MCF 10A (cell line): ENCODE measurements at regions not wholly inside any gene's neighbourhood (a gene's known extent, or its start where the extent isn't known, plus 50 kb on each side); places are given as distances from the start of the nearest gene placed in this dataset.

Source experiments
- BruUV-seq: library from RNA; stranded (reverse); fragments of 400-500 nt; replicated peaks from 2 replicates; lab custom pipeline; 2021; lab: Mats Ljungman, UMichigan
- CTCF ChIA-PET: fragments of 300-600 bp; sonication (Branson Sonifier 250); formaldehyde crosslinking; extraction: SDS; loops from one replicate; lab custom pipeline; 2021; ENCODE audit warnings: antibody characterized with exemption, inconsistent platforms; lab: Yijun Ruan, JAX
- POLR2A ChIA-PET: fragments of 300-600, 350-650 bp; sonication (Branson Sonifier 250); formaldehyde crosslinking; extraction: SDS; loops from one replicate; lab custom pipeline; 2020; ENCODE audit warnings: antibody characterized with exemption, inconsistent platforms; lab: Yijun Ruan, JAX
- DNase-seq: peaks from one replicate; pipeline ENCODE4 v3.0.0-alpha.2; 2018; ENCODE audit not compliant: unreplicated experiment
- H3K27ac Mint-ChIP-seq: one replicate; pipeline ENCODE4 v1.8.0; 2022; ENCODE audit warnings: mild to moderate bottlenecking, low read depth, mixed read lengths; ENCODE audit not compliant: unreplicated experiment
- H3K27me3 Mint-ChIP-seq: one replicate; pipeline ENCODE4 v1.8.0; 2022; ENCODE audit warnings: mixed read lengths; ENCODE audit not compliant: insufficient read depth, unreplicated experiment
- H3K36me3 Mint-ChIP-seq: one replicate; pipeline ENCODE4 v1.8.0; 2022; ENCODE audit warnings: mild to moderate bottlenecking, moderate library complexity, mixed read lengths; ENCODE audit not compliant: insufficient read depth, unreplicated experiment
- H3K4me1 Mint-ChIP-seq: one replicate; pipeline ENCODE4 v1.8.0; 2022; ENCODE audit warnings: mixed read lengths; ENCODE audit not compliant: insufficient read depth, unreplicated experiment
- H3K4me3 Mint-ChIP-seq: one replicate; pipeline ENCODE4 v1.8.0; 2022; ENCODE audit warnings: mild to moderate bottlenecking, moderate library complexity, mixed read lengths; ENCODE audit not compliant: unreplicated experiment
- H3K9me3 Mint-ChIP-seq: one replicate; pipeline ENCODE4 v1.8.0; 2022; ENCODE audit warnings: mixed read lengths; ENCODE audit not compliant: unreplicated experiment
- intact Hi-C: fragments of 100-400 bp; cut with micrococcal nuclease; formaldehyde crosslinking; loops from 2 replicates; pipeline ENCODE4 v1.14.1; 2022
- TF ChIP-seq, protein P1 (sequence below): fragments of 200-600 bp; IDR thresholded peaks from one replicate; pipeline ENCODE4 v1.8.0; 2022; ENCODE audit warnings: antibody characterized with exemption, mild to moderate bottlenecking; ENCODE audit not compliant: unreplicated experiment

DNA sequence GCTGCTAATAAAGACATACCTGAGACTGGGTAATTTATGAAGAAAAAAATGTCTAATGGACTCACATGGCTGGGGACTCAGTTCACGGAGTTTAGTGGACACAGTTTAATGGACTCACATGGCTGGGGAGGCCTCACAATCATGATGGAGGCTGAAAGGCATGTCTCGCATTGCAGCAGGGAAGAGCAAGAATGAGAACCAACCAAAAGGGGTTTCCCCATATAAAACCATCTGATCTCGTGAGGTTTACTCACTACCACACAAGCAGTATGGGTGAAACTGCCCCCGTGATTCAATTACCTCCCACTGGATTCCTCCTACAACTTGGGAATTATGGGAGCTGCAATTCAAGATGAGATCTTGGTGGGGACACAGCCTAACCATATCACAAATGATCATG, 1181.2 kb downstream of the PCDH9 start:
- intact Hi-C loops = no loop called here
- H3K27me3 Mint-ChIP-seq = no peaks in the 10 kb centered on the region
- no peaks in the 10 kb centered on the region for H3K4me1 Mint-ChIP-seq
- H3K4me3 Mint-ChIP-seq = no peak overlapping the region
- POLR2A ChIA-PET = no interaction called here
- CTCF ChIA-PET = no interaction called here
- no TSS peak for BruUV-seq
- H3K27ac Mint-ChIP-seq = no peak overlapping the region
- TF ChIP-seq, protein P1, sequence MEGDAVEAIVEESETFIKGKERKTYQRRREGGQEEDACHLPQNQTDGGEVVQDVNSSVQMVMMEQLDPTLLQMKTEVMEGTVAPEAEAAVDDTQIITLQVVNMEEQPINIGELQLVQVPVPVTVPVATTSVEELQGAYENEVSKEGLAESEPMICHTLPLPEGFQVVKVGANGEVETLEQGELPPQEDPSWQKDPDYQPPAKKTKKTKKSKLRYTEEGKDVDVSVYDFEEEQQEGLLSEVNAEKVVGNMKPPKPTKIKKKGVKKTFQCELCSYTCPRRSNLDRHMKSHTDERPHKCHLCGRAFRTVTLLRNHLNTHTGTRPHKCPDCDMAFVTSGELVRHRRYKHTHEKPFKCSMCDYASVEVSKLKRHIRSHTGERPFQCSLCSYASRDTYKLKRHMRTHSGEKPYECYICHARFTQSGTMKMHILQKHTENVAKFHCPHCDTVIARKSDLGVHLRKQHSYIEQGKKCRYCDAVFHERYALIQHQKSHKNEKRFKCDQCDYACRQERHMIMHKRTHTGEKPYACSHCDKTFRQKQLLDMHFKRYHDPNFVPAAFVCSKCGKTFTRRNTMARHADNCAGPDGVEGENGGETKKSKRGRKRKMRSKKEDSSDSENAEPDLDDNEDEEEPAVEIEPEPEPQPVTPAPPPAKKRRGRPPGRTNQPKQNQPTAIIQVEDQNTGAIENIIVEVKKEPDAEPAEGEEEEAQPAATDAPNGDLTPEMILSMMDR = no peak
- DNase-seq = no peak
- no peaks in the 10 kb centered on the region for H3K36me3 Mint-ChIP-seq
- peaks cover 7% of the 10 kb centered on the region for H3K9me3 Mint-ChIP-seq

DNA sequence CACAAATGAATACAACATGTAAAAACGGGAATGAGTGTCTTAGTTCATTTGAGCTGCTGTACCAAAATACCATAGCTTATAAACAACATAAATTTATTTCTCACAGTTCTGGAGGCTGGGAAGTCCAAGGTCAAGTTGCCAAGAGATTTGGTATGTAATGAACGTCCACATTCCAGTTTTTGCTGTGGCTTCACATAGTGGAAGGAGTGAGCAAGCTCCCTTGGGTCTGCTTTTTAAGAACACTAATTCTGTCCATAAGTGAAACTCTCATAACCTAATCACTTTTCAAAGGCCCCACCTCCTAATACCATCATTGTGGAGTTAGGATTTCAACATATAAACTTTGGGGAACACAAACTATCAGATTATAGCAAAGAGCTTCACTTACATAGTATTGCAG, 1189.6 kb downstream of the PCDH9 start:
- H3K4me3 Mint-ChIP-seq = no peak overlapping the region
- no peaks in the 10 kb centered on the region for H3K36me3 Mint-ChIP-seq
- no peak overlapping the region for H3K27ac Mint-ChIP-seq
- H3K9me3 Mint-ChIP-seq = no peaks in the 10 kb centered on the region
- intact Hi-C loops = no loop called here
- DNase-seq = no peak
- ChIA-PET CTCF (no interaction called here), POLR2A (no interaction called here)
- TF ChIP-seq, protein P1 = no peak
- H3K4me1 Mint-ChIP-seq = no peaks in the 10 kb centered on the region
- BruUV-seq = no TSS peak
- no peaks in the 10 kb centered on the region for H3K27me3 Mint-ChIP-seq

DNA sequence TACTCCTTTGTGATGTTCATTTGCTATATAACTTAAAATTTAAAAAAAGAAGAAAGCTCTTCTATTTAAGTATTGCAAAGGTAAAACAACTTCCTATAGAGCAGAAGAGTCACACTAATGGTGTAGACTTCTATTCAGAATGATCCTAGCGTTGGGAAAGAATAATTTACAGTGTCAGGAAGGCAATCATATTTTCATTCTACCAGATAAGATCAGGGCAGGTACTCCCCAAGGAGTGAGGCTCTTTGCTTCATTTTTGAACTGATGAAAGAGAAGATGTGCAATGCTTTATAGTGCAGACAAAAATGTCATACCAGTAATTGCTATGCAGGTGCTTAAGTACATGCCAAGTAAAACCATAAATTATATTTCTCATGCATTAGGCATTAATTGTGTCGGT, 1193.0 kb downstream of the PCDH9 start:
- TF ChIP-seq, protein P1 = no peak
- H3K27ac Mint-ChIP-seq = no peak overlapping the region
- intact Hi-C loops = no loop called here

DNA sequence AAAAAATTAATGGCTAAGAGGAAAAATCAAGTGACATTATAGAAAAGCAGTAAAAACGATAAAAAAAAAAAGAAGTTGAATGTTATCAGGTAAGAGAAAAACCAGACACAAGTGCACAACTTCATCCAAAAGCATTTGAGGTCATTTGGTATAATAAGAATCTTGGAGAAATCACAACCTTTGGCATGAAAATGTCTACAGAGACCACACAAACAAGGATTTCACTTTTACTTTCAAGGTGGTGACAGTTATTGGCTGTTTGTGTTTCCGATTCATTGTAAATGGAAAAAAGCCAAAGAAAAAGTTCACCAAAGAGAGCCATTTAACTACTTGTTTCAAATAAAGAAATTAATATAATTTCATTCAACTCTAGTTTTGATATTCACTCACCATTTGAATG, 1193.5 kb downstream of the PCDH9 start:
- CTCF ChIA-PET = interaction anchor here (0.7 to 0.8 kb wide), 2 partner anchors 166 to 1560 kb away, joined by 3 read pairs; no protein-coding TSS in a partner anchor
- no peaks in the 10 kb centered on the region for H3K4me1 Mint-ChIP-seq
- BruUV-seq = no TSS peak

More for the DNA sequence above, 1193.0 kb downstream of the PCDH9 start:
- no peaks in the 10 kb centered on the region for H3K36me3 Mint-ChIP-seq
- POLR2A ChIA-PET = no interaction called here
- DNase-seq = no peak
- no peaks in the 10 kb centered on the region for H3K4me1 Mint-ChIP-seq
- BruUV-seq = no TSS peak
- no peaks in the 10 kb centered on the region for H3K9me3 Mint-ChIP-seq
- no peak overlapping the region for H3K4me3 Mint-ChIP-seq
- CTCF ChIA-PET = interaction anchor here (0.7 kb wide), 1 partner anchor 1560 kb away, joined by 3 read pairs; no protein-coding TSS in a partner anchor
- H3K27me3 Mint-ChIP-seq = no peaks in the 10 kb centered on the region

More for the DNA sequence above, 1193.5 kb downstream of the PCDH9 start:
- no peak overlapping the region for H3K4me3 Mint-ChIP-seq
- H3K27me3 Mint-ChIP-seq = no peaks in the 10 kb centered on the region
- TF ChIP-seq, protein P1 = no peak
- no peak overlapping the region for H3K27ac Mint-ChIP-seq
- intact Hi-C loops = no loop called here
- no peaks in the 10 kb centered on the region for H3K36me3 Mint-ChIP-seq
- no peak for DNase-seq
- H3K9me3 Mint-ChIP-seq = no peaks in the 10 kb centered on the region
- POLR2A ChIA-PET = no interaction called here
